ENCODE measurements at regions not wholly inside any gene's neighbourhood (a gene's known extent, or its start where the extent isn't known, plus 50 kb on each side); places are given as distances from the start of the nearest gene placed in this dataset.

DNA sequence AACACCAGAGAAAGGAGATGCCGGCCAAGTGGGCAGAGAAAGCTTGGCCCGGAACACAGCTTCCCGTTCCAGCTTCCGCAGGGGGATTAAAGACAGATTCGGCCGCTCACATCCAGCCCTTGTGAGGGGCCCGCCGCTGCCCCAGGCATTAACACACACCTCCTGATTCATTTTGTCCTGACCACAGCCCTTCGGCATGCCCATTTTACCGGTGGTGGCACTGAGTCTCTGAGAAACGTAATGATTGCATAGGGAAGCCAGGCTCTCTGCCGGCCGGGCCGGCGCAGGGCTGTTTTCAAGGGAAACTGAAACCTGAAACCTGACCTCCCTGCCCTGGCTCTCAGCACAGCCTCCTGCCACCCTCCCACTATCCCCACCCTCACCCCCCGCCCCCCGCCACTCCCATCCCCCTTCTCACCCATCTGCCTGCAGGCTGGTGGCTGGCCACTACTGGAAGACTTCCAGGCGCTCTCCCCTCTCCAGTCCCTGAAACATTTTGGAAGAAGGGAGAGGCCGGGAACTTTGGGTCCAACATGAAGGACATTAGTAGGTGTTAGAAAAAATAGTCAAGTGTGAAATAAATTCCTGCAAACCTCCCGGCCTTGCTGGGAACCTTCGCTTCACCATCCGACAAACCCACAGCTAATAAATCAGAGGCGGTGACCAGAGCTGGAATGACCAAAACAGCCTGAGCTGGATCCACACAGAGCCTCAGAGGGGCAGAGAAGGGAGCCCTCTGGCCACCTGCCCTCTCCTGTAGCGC lies 83.5 kb upstream of the CUX1 start:
- H3K4me1 ChIP-seq (ENCODE audit: insufficient read depth, low read length), result peaks cover 14% of the 10 kb centered on the region

DNA sequence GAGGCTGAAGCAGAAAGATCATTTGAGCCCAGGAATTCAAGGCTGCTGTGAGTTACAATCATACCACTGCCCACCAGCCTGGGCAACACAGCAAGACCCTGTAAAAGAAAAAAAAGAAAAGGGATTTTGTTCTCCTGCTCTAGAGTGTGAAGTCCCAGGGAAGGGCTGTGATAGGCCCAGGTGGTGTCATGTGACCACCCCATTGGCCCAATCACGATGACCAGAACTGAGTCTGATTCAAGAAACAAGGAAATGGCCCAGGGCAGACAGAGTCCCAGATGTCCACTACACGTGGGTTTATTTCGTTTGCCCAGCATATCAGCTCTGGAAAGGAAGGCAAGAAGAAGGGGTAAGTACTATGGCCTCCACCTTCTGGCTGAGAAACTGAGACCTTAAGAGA lies 81.3 kb upstream of the CUX1 start:
- Histone ChIP-seq H3K4me2 (ENCODE audit: insufficient read depth, low read length) (no peak overlapping the region), H4K20me1 (ENCODE audit: insufficient read depth, low read length) (no peaks in the 10 kb centered on the region), H3K4me3 (ENCODE audit: insufficient read depth, low read length) (no peak overlapping the region), H3K36me3 (ENCODE audit: insufficient read depth, low read length) (no peaks in the 10 kb centered on the region), H2AFZ (ENCODE audit: low read length) (no peak overlapping the region), H3K9me3 (ENCODE audit: low read depth, low read length) (no peaks in the 10 kb centered on the region), H3K4me1 (ENCODE audit: insufficient read depth, low read length) (peaks cover 6% of the 10 kb centered on the region), H3K27me3 (ENCODE audit: insufficient read depth, low read length) (no peaks in the 10 kb centered on the region), H3K27ac (ENCODE audit: low read depth, low read length) (no peak overlapping the region), H3K79me2 (ENCODE audit: insufficient read depth, low read length) (no peaks in the 10 kb centered on the region)
- DNase-seq (ENCODE audit: insufficient read length, low spot score, missing footprints), result peak; percentile 29
- TF ChIP-seq, protein P1, sequence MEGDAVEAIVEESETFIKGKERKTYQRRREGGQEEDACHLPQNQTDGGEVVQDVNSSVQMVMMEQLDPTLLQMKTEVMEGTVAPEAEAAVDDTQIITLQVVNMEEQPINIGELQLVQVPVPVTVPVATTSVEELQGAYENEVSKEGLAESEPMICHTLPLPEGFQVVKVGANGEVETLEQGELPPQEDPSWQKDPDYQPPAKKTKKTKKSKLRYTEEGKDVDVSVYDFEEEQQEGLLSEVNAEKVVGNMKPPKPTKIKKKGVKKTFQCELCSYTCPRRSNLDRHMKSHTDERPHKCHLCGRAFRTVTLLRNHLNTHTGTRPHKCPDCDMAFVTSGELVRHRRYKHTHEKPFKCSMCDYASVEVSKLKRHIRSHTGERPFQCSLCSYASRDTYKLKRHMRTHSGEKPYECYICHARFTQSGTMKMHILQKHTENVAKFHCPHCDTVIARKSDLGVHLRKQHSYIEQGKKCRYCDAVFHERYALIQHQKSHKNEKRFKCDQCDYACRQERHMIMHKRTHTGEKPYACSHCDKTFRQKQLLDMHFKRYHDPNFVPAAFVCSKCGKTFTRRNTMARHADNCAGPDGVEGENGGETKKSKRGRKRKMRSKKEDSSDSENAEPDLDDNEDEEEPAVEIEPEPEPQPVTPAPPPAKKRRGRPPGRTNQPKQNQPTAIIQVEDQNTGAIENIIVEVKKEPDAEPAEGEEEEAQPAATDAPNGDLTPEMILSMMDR (IDR thresholded peaks at IDR 0.05; ENCODE audit: extremely low read depth, low read depth, low read length), result no peak

More for the DNA sequence above, 83.5 kb upstream of the CUX1 start:
- peak overlapping the region; percentile 60 for H3K27ac ChIP-seq (ENCODE audit: low read depth, low read length)
- TF ChIP-seq, protein P1 (IDR thresholded peaks at IDR 0.05; ENCODE audit: extremely low read depth, low read depth, low read length), result no peak
- peak; percentile 87 for DNase-seq (ENCODE audit: insufficient read length, low spot score, missing footprints)
- peak overlapping the region; percentile 81 for H2AFZ ChIP-seq (ENCODE audit: low read length)
- H3K79me2 ChIP-seq (ENCODE audit: insufficient read depth, low read length), result no peaks in the 10 kb centered on the region
- H3K36me3 ChIP-seq (ENCODE audit: insufficient read depth, low read length), result no peaks in the 10 kb centered on the region
- no peaks in the 10 kb centered on the region for H3K9me3 ChIP-seq (ENCODE audit: low read depth, low read length)
- H3K27me3 ChIP-seq (ENCODE audit: insufficient read depth, low read length), result no peaks in the 10 kb centered on the region
- H3K4me2 ChIP-seq (ENCODE audit: insufficient read depth, low read length), result peak overlapping the region; percentile 79
- no peaks in the 10 kb centered on the region for H4K20me1 ChIP-seq (ENCODE audit: insufficient read depth, low read length)
- peak overlapping the region; percentile 66 for H3K4me3 ChIP-seq (ENCODE audit: insufficient read depth, low read length)

DNA sequence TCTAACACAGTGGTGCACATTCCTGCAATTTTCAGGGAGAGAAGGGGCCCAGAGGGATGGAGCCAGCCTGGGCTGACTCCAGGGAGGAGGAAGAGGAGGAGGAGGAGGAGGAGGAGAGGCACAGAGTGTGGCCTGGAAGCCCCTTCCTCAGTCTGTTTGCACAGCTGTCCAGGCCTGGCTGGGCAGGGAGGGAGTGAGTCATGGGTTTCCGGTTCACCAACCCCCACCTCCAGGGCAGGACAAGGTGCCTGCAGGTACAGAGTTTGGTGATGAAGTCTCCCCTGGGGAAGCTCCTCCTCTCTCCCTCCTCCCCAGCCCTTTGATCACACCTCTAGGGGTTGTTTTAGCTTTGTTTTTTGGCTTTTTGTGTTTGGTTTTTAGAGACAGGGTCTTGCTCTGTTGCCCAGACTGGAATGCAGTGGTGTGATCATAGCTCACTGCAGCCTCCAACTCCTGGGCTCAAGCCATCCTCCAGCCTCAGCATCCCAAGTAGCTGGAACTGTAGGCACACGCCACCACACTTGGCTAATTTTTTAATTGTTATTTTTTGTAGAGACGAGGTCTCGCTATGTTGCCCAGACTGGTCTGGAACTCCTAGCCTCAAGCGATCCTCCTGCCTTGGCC lies 77.5 kb upstream of the CUX1 start:
- no peak overlapping the region for H3K4me2 ChIP-seq (ENCODE audit: insufficient read depth, low read length)

More for the DNA sequence above, 77.5 kb upstream of the CUX1 start:
- no peaks in the 10 kb centered on the region for H3K79me2 ChIP-seq (ENCODE audit: insufficient read depth, low read length)
- H4K20me1 ChIP-seq (ENCODE audit: insufficient read depth, low read length), result no peaks in the 10 kb centered on the region
- no peaks in the 10 kb centered on the region for H3K36me3 ChIP-seq (ENCODE audit: insufficient read depth, low read length)
- no peak overlapping the region for H3K4me3 ChIP-seq (ENCODE audit: insufficient read depth, low read length)
- TF ChIP-seq, protein P1 (IDR thresholded peaks at IDR 0.05; ENCODE audit: extremely low read depth, low read depth, low read length), result no peak
- no peak overlapping the region for H3K27ac ChIP-seq (ENCODE audit: low read depth, low read length)
- peak; percentile 78 for DNase-seq (ENCODE audit: insufficient read length, low spot score, missing footprints)
- H2AFZ ChIP-seq (ENCODE audit: low read length), result no peak overlapping the region
- peaks cover 20% of the 10 kb centered on the region for H3K27me3 ChIP-seq (ENCODE audit: insufficient read depth, low read length)
- peaks cover 2% of the 10 kb centered on the region for H3K4me1 ChIP-seq (ENCODE audit: insufficient read depth, low read length)
- no peaks in the 10 kb centered on the region for H3K9me3 ChIP-seq (ENCODE audit: low read depth, low read length)
